MM.1S (cell line): ENCODE measurements at regions not wholly inside any gene's neighbourhood (a gene's known extent, or its start where the extent isn't known, plus 50 kb on each side); places are given as distances from the start of the nearest gene placed in this dataset.

Source experiments
- DNase-seq: peaks from one replicate; pipeline ENCODE4 v3.0.0-alpha.2; 2015
- H2AFZ ChIP-seq: fragments of 300-600 bp; sonication (generic); 2 replicates; pipeline ENCODE4 v1.6.0; 2016; ENCODE audit warnings: antibody characterized with exemption, low read length
- H3F3A ChIP-seq: fragments of 300-600 bp; sonication (generic); 2 replicates; pipeline ENCODE4 v1.6.1; 2016; ENCODE audit warnings: mild to moderate bottlenecking, antibody characterized with exemption, low read length, moderate library complexity, mixed read lengths; ENCODE audit not compliant: insufficient read depth
- H3K27ac ChIP-seq: fragments of 300-600 bp; sonication (generic); 2 replicates; pipeline ENCODE4 v1.5.1; 2016; ENCODE audit warnings: mild to moderate bottlenecking, low read length
- H3K27me3 ChIP-seq: fragments of 300-600 bp; sonication (generic); replicated peaks from 2 replicates; pipeline ENCODE4 v1.6.0; 2016; ENCODE audit warnings: low read length; ENCODE audit not compliant: insufficient read depth
- H3K36me3 ChIP-seq: fragments of 300-600 bp; sonication (generic); replicated peaks from 2 replicates; pipeline ENCODE4 v1.6.1; 2016; ENCODE audit warnings: mild to moderate bottlenecking, low read length, mixed read lengths; ENCODE audit not compliant: insufficient read depth
- H3K4me1 ChIP-seq: fragments of 300-600 bp; sonication (generic); 2 replicates; pipeline ENCODE4 v1.6.1; 2016; ENCODE audit warnings: low read length, mixed read lengths
- H3K4me2 ChIP-seq: fragments of 300-600 bp; sonication (generic); 2 replicates; pipeline ENCODE4 v1.6.0; 2016; ENCODE audit warnings: low read depth, low read length
- H3K4me3 ChIP-seq: fragments of 300-600 bp; sonication (generic); 2 replicates; pipeline ENCODE4 v1.5.1; 2016; ENCODE audit warnings: low read length, mixed read lengths
- H3K79me2 ChIP-seq: fragments of 300-600 bp; sonication (generic); 2 replicates; pipeline ENCODE4 v1.6.1; 2016; ENCODE audit warnings: mixed run types, low read length, mixed read lengths
- H3K9ac ChIP-seq: fragments of 300-600 bp; sonication (generic); 2 replicates; pipeline ENCODE4 v1.6.1; 2016; ENCODE audit warnings: low read length, mixed read lengths
- H3K9me2 ChIP-seq: fragments of 300-600 bp; sonication (generic); replicated peaks from 2 replicates; pipeline ENCODE4 v1.6.1; 2016; ENCODE audit warnings: mild to moderate bottlenecking, low read length, mixed read lengths; ENCODE audit not compliant: insufficient read depth
- H3K9me3 ChIP-seq: fragments of 300-600 bp; sonication (generic); replicated peaks from 2 replicates; pipeline ENCODE4 v1.6.1; 2016; ENCODE audit warnings: mild to moderate bottlenecking, low read length, mixed read lengths; ENCODE audit not compliant: insufficient read depth
- H4K20me1 ChIP-seq: fragments of 300-600 bp; sonication (generic); 2 replicates; pipeline ENCODE4 v1.6.1; 2016; ENCODE audit warnings: mild to moderate bottlenecking, low read length, moderate library complexity, mixed read lengths; ENCODE audit not compliant: insufficient read depth
- EZH2 ChIP-seq: fragments of 300-600 bp; sonication (generic); optimal IDR thresholded peaks from 2 replicates; pipeline ENCODE3; 2017; ENCODE audit warnings: low read depth, mild to moderate bottlenecking, antibody characterized with exemption, low read length, mixed read lengths
- EZH2phosphoT487 ChIP-seq: fragments of 300-600 bp; sonication (generic); IDR thresholded peaks from 2 replicates; pipeline ENCODE4 v1.6.1; 2018; ENCODE audit warnings: antibody characterized with exemption, low read length
- TF ChIP-seq, protein P1 (sequence below): fragments of 300-600 bp; sonication (generic); IDR thresholded peaks from 2 replicates; pipeline ENCODE4 v1.5.1; 2016; ENCODE audit warnings: antibody characterized with exemption, low read length, mixed read lengths

DNA sequence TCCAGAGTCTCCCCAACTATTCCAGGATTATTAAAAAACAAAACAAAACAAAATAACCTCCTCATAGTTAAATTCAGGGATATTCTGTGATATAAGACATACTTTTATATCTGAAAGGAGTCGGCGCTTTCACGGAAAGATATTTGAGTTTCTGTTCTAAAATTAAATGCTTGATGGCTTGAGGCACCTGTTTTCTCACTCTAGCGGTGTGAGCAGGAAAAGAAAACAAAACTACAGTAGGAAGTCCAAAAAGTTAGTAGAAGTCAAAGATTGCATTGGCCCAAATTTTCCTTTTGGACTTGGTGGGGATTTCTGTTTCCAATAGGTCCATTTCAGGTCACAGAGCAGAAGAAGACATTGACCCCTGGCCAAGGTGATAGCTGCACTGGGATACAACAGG lies 716.1 kb upstream of the POT1 start:
- H2AFZ ChIP-seq, result peak overlapping the region; percentile 19; the same call in 1 of the 2 replicates
- H3K9me3 ChIP-seq, result no peaks in the 10 kb centered on the region
- H3K36me3 ChIP-seq, result no peaks in the 10 kb centered on the region
- peak; percentile 66 for DNase-seq
- H3K4me1 ChIP-seq, result peaks cover 6% of the 10 kb centered on the region
- no peaks in the 10 kb centered on the region for H3K27me3 ChIP-seq
- H3K9ac ChIP-seq, result no peak overlapping the region
- H3K4me2 ChIP-seq, result peak overlapping the region; percentile 42
- H3K27ac ChIP-seq, result peak overlapping the region; percentile 39; the same call in 1 of the 2 replicates
- 0 out of 2 replicates have a peak, but pooled peaks cover 6% of the 10 kb centered on the region for H3F3A ChIP-seq
- H3K9me2 ChIP-seq, result no peaks in the 10 kb centered on the region
- no peak overlapping the region for H3K4me3 ChIP-seq
- no peaks in the 10 kb centered on the region for H4K20me1 ChIP-seq
- TF ChIP-seq EZH2, result no peak
- TF ChIP-seq, protein P1, sequence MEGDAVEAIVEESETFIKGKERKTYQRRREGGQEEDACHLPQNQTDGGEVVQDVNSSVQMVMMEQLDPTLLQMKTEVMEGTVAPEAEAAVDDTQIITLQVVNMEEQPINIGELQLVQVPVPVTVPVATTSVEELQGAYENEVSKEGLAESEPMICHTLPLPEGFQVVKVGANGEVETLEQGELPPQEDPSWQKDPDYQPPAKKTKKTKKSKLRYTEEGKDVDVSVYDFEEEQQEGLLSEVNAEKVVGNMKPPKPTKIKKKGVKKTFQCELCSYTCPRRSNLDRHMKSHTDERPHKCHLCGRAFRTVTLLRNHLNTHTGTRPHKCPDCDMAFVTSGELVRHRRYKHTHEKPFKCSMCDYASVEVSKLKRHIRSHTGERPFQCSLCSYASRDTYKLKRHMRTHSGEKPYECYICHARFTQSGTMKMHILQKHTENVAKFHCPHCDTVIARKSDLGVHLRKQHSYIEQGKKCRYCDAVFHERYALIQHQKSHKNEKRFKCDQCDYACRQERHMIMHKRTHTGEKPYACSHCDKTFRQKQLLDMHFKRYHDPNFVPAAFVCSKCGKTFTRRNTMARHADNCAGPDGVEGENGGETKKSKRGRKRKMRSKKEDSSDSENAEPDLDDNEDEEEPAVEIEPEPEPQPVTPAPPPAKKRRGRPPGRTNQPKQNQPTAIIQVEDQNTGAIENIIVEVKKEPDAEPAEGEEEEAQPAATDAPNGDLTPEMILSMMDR, result peak; percentile 22
- no peaks in the 10 kb centered on the region for H3K79me2 ChIP-seq

DNA sequence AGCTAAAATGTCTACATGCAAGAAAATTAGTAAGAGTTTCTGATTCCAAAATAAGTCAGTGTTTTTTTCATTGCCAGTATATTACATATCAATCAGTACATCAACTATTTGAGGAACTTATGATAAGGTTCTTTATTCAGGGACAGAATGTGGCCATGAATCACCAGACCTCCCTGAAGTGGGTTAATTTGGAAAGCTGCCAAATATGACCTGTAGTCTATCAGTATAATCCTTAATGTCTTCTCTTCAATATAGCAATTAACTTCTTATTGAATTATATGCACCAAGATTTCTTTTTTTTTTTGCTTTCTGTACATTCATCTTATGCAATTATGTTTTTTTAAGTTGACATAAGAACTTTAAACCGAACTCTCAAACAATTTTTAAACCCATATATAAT lies 714.5 kb upstream of the POT1 start:
- no peaks in the 10 kb centered on the region for H3K36me3 ChIP-seq
- H3K27me3 ChIP-seq, result no peaks in the 10 kb centered on the region
- H3K4me1 ChIP-seq, result peaks cover 6% of the 10 kb centered on the region
- no peak overlapping the region for H3K4me2 ChIP-seq
- no peak for DNase-seq
- H3K4me3 ChIP-seq, result no peak overlapping the region
- no peak overlapping the region for H3K9ac ChIP-seq
- no peaks in the 10 kb centered on the region for H3K9me2 ChIP-seq
- no peaks in the 10 kb centered on the region for H3K79me2 ChIP-seq
- H4K20me1 ChIP-seq, result no peaks in the 10 kb centered on the region
- no peak overlapping the region for H3K27ac ChIP-seq
- no peak overlapping the region for H2AFZ ChIP-seq
- no peak for TF ChIP-seq EZH2phosphoT487
- no peak for TF ChIP-seq EZH2
- TF ChIP-seq, protein P1, result no peak
- H3K9me3 ChIP-seq, result no peaks in the 10 kb centered on the region
- 0 out of 2 replicates have a peak, but pooled peaks cover 6% of the 10 kb centered on the region for H3F3A ChIP-seq

DNA sequence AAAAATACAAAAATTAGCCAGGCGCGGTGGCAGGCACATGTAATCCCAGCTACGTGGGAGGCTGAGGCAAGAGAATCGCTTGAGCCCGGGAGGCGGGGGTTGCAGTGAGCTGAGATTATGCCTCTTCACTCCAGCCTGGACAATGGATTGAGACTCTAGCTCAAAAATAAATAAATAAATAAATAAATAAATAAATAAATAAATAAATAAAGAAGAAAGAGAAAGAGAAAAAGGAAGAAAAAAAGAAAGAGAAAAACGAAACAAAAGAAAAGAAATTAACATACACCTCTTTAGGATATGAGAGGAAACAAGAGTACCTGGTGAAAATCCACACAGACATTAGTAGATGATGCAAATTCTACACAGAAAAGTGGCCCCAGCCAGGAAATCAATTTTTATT lies 713.7 kb upstream of the POT1 start:
- H3K4me2 ChIP-seq, result no peak overlapping the region
- H3K36me3 ChIP-seq, result no peaks in the 10 kb centered on the region
- H3K79me2 ChIP-seq, result no peaks in the 10 kb centered on the region
- no peak overlapping the region for H3K4me3 ChIP-seq
- no peaks in the 10 kb centered on the region for H4K20me1 ChIP-seq
- H2AFZ ChIP-seq, result no peak overlapping the region
- no peak overlapping the region for H3K9ac ChIP-seq
- no peaks in the 10 kb centered on the region for H3K9me2 ChIP-seq
- no peaks in the 10 kb centered on the region for H3K27me3 ChIP-seq
- peaks cover 6% of the 10 kb centered on the region for H3K4me1 ChIP-seq
- H3F3A ChIP-seq, result 0 out of 2 replicates have a peak, but pooled peaks cover 6% of the 10 kb centered on the region
- no peak overlapping the region for H3K27ac ChIP-seq
- H3K9me3 ChIP-seq, result no peaks in the 10 kb centered on the region
- DNase-seq, result no peak
- TF ChIP-seq, protein P1, result no peak
- TF ChIP-seq EZH2phosphoT487 (no peak), EZH2 (no peak)
